ENCODE measurements at regions not wholly inside any gene's neighbourhood (a gene's known extent, or its start where the extent isn't known, plus 50 kb on each side); places are given as distances from the start of the nearest gene placed in this dataset.
"Not testable (repeated sequence)": the region's sequence is repeated elsewhere in the genome, so short reads cannot be mapped to it uniquely, and the experiment has no call there.

- peak overlapping the region; percentile 45 to 74 for H3K27ac ChIP-seq
- intact Hi-C loops (cut with DNase I), result no loop called here
- no peaks in the 10 kb centered on the region for H3K27me3 ChIP-seq (replicated peaks; ENCODE audit: insufficient read depth)
- TF ChIP-seq POLR2A (IDR thresholded peaks at IDR 0.05) (no peak), POLR2AphosphoS5 (IDR thresholded peaks at IDR 0.05) (peak; percentile 78), CTCF (IDR thresholded peaks at IDR 0.05) (no peak)
- no peaks in the 10 kb centered on the region for H3K9me3 ChIP-seq
- no peak overlapping the region for H3K4me3 ChIP-seq
- DNase-seq (ENCODE audit: low spot score), result peak; percentile 78
- H3K36me3 ChIP-seq, result no peaks in the 10 kb centered on the region
- WGBS, result 45% methylated on average over 14 of the region's 14 CpGs
- H3K4me1 ChIP-seq (replicated peaks), result peaks cover 11% of the 10 kb centered on the region
Observed at GRCh38 chr15:69561071-69561784, 108.6 kb downstream of the RPLP1 start.

DNA sequence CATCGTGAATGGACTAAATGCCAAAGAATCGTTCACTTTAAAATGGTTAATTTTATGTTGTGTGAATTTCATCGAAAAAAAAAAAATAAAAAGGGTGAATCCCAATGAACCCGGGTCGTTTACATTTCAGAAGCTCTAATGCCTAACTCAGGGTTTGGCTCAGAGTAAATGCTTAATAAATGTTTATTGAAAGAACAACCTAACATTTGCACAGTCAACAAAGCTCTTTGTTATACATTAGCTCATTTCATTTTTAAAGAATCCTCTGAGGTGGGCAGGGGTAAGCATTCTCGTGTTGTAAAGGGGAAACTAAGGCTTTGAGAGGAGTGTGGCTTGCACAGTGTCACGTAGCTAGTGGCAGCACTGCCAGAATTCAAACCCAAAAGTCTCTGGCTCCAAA is 109.5 kb downstream of the RPLP1 start:
- H3K27me3 ChIP-seq (replicated peaks; ENCODE audit: insufficient read depth), result no peaks in the 10 kb centered on the region
- WGBS, result 23% methylated on average over 7 of the region's 7 CpGs
- H3K9me3 ChIP-seq, result no peaks in the 10 kb centered on the region
- DNase-seq (ENCODE audit: low spot score), result no peak
- peaks cover 11% of the 10 kb centered on the region for H3K4me1 ChIP-seq (replicated peaks)
- H3K36me3 ChIP-seq, result no peaks in the 10 kb centered on the region
- TF ChIP-seq POLR2AphosphoS5 (IDR thresholded peaks at IDR 0.05), result no peak
- TF ChIP-seq POLR2A (IDR thresholded peaks at IDR 0.05), result no peak
- no peak for TF ChIP-seq CTCF (IDR thresholded peaks at IDR 0.05)
- peak overlapping the region; percentile 45 to 74 for H3K27ac ChIP-seq
- peak overlapping the region in 1 of 2 donors; percentile 15 for H3K4me3 ChIP-seq
- intact Hi-C loops (cut with DNase I), result no loop called here

GRCh38 chr15:69562564-69562963 is 109.9 kb downstream of the RPLP1 start:
- DNase-seq (ENCODE audit: low spot score), result peak; percentile 73
- Histone ChIP-seq H3K27me3 (replicated peaks; ENCODE audit: insufficient read depth) (no peaks in the 10 kb centered on the region), H3K4me1 (replicated peaks) (peaks cover 11% of the 10 kb centered on the region), H3K4me3 (peak overlapping the region in 1 of 2 donors; percentile 15), H3K36me3 (no peaks in the 10 kb centered on the region), H3K27ac (peak overlapping the region; percentile 35 to 74), H3K9me3 (no peaks in the 10 kb centered on the region)
- intact Hi-C loops (cut with DNase I), result no loop called here
- 73% methylated on average over 4 of the region's 4 CpGs for WGBS
- peak; percentile 36 for TF ChIP-seq POLR2AphosphoS5 (IDR thresholded peaks at IDR 0.05)
- TF ChIP-seq CTCF (IDR thresholded peaks at IDR 0.05), result no peak

DNA sequence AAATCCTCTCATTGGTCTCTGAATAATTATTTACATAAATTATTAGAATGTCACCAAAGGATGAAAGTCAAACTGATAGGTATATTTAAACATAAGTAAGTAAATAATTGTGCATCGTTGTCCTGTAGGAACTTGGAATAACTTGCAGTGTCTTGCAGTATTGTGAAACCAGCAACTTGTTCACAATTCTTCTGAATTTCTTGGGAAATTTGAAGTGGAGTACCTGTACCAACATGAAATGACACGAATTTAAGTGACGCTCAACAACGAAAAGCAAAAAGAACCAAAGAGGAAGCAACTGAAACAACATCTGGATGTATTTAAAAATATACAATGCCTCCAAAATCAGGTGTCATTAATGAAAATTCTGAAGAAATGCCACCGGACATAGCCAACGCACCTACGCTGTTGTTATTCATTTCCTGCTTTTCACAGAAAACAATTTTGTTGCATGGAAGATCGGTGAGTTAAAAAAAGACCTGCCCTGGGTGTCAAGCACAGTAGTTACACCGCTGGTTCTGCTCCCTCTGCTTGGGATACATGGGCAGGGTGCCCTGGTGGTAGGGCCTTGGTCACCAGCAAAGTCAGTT is 112.5 kb downstream of the RPLP1 start:
- WGBS, result 82% methylated on average over 9 of the region's 9 CpGs
- intact Hi-C loops (cut with DNase I), result no loop called here
- Histone ChIP-seq H3K9me3 (no peaks in the 10 kb centered on the region), H3K27me3 (replicated peaks; ENCODE audit: insufficient read depth) (no peaks in the 10 kb centered on the region), H3K4me1 (replicated peaks) (peaks cover 11% of the 10 kb centered on the region), H3K36me3 (no peaks in the 10 kb centered on the region), H3K27ac (no peak overlapping the region), H3K4me3 (no peak overlapping the region)
- no peak for DNase-seq (ENCODE audit: low spot score)
- TF ChIP-seq CTCF (IDR thresholded peaks at IDR 0.05), result no peak
- TF ChIP-seq POLR2AphosphoS5 (IDR thresholded peaks at IDR 0.05), result no peak
- TF ChIP-seq POLR2A (IDR thresholded peaks at IDR 0.05), result no peak

- H3K9me3 ChIP-seq; H3K4me3 ChIP-seq; H3K36me3 ChIP-seq; DNase-seq (ENCODE audit: low spot score); H3K4me1 ChIP-seq (replicated peaks); H3K27me3 ChIP-seq (replicated peaks; ENCODE audit: insufficient read depth); intact Hi-C loops (cut with DNase I); H3K27ac ChIP-seq: not testable (repeated sequence)
- WGBS, result 95% methylated on average over 22 of the region's 31 CpGs
Observed at GRCh38 chr15:69567238-69567760, 114.7 kb downstream of the RPLP1 start.

Data from prostate gland (tissue), 2 donors.